ENCODE measurements at regions not wholly inside any gene's neighbourhood (a gene's known extent, or its start where the extent isn't known, plus 50 kb on each side); places are given as distances from the start of the nearest gene placed in this dataset.

GRCh38 chr18:44609181-44609941, 71.3 kb upstream of the SETBP1 start:
- peaks cover 15% of the 10 kb centered on the region for H3K4me1 Mint-ChIP-seq
- H3K27ac Mint-ChIP-seq = no peak overlapping the region
- no peak overlapping the region for H3K4me3 Mint-ChIP-seq
- H3K27me3 Mint-ChIP-seq (ENCODE audit: low read depth) = no peaks in the 10 kb centered on the region
- no peaks in the 10 kb centered on the region for H3K9me3 Mint-ChIP-seq
- ChIA-PET CTCF (no interaction called here), POLR2A (no interaction called here)
- TF ChIP-seq HMGXB4 (CRISPR knock-in tag; IDR thresholded peaks at IDR 0.05) = no peak
- no peak for TF ChIP-seq IRF2 (CRISPR knock-in tag; IDR thresholded peaks at IDR 0.05; ENCODE audit: borderline replicate concordance, low read depth)
- TF ChIP-seq HMGA2 (CRISPR knock-in tag; IDR thresholded peaks at IDR 0.05) = no peak
- TF ChIP-seq MXD4 (CRISPR knock-in tag; IDR thresholded peaks at IDR 0.05; ENCODE audit: borderline replicate concordance) = no peak
- TF ChIP-seq USF2 (CRISPR knock-in tag; IDR thresholded peaks at IDR 0.05) = no peak
- no peak for TF ChIP-seq AFF4 (CRISPR knock-in tag; IDR thresholded peaks at IDR 0.05; ENCODE audit: borderline replicate concordance)
- no peak for TF ChIP-seq ZNF219 (CRISPR knock-in tag; IDR thresholded peaks at IDR 0.05; ENCODE audit: borderline replicate concordance)
- no peak for TF ChIP-seq MAX (CRISPR knock-in tag; IDR thresholded peaks at IDR 0.05)
- no peak for TF ChIP-seq CDX4 (CRISPR knock-in tag; IDR thresholded peaks at IDR 0.05; ENCODE audit: borderline replicate concordance)
- TF ChIP-seq ZNF671 (CRISPR knock-in tag; IDR thresholded peaks at IDR 0.05) = no peak
- no peak for TF ChIP-seq TP53 (CRISPR knock-in tag; IDR thresholded peaks at IDR 0.05)
- no peak for TF ChIP-seq GABPB1 (CRISPR knock-in tag; IDR thresholded peaks at IDR 0.05)
- no peaks in the 10 kb centered on the region for H3K36me3 Mint-ChIP-seq
- DNase-seq (ENCODE audit: low spot score) = no peak
- ATAC-seq = no peak

GRCh38 chr18:44620812-44621211, 59.9 kb upstream of the SETBP1 start:
- Mint-ChIP-seq H3K4me3 (no peak overlapping the region), H3K4me1 (peaks cover 24% of the 10 kb centered on the region), H3K27ac (no peak overlapping the region), H3K9me3 (peaks cover 17% of the 10 kb centered on the region), H3K27me3 (ENCODE audit: low read depth) (no peaks in the 10 kb centered on the region; the same call in 1 of the 2 replicates), H3K36me3 (no peaks in the 10 kb centered on the region)
- ATAC-seq (no peak), DNase-seq (ENCODE audit: low spot score) (no peak)
- ChIA-PET POLR2A (no interaction called here), CTCF (no interaction called here)
- TF ChIP-seq NR3C1 (CRISPR knock-in tag; conservative IDR thresholded peaks at IDR 0.05; ENCODE audit: low read depth) (no peak), AR (CRISPR knock-in tag; IDR thresholded peaks at IDR 0.05) (no peak), ZNF281 (CRISPR knock-in tag; IDR thresholded peaks at IDR 0.05) (no peak), ZNF416 (CRISPR knock-in tag; IDR thresholded peaks at IDR 0.05) (no peak), ATF6 (CRISPR knock-in tag; IDR thresholded peaks at IDR 0.05) (no peak), RORB (CRISPR knock-in tag; IDR thresholded peaks at IDR 0.05) (no peak)
